T-helper 2 cell treated with Interferon-gamma antibody and Interleukin-4, amounts not matched to agents 5 μg/mL and 100 μg/mL, for 36 hours (primary cell): ENCODE measurements at regions not wholly inside any gene's neighbourhood (a gene's known extent, or its start where the extent isn't known, plus 50 kb on each side); places are given as distances from the start of the nearest gene placed in this dataset.
A peak's percentile ranks its signal among the peaks of the same experiment; 100 is the strongest.

Experiments
- DNase-seq: peaks from one replicate; pipeline ENCODE4 v3.0.0; 2021; ENCODE audit warnings: low spot score
- H3K27ac Mint-ChIP-seq: one replicate; pipeline ENCODE4 v1.8.0; 2021; ENCODE audit warnings: mild to moderate bottlenecking, mixed read lengths
- H3K27me3 Mint-ChIP-seq: one replicate; pipeline ENCODE4 v1.8.0; 2021; ENCODE audit warnings: low read depth, mixed read lengths
- H3K36me3 Mint-ChIP-seq: one replicate; pipeline ENCODE4 v1.8.0; 2021; ENCODE audit warnings: low read depth, mixed read lengths
- H3K4me1 Mint-ChIP-seq: one replicate; pipeline ENCODE4 v1.8.0; 2021; ENCODE audit warnings: low read depth, mixed read lengths
- H3K4me3 Mint-ChIP-seq: one replicate; pipeline ENCODE4 v1.8.0; 2022; ENCODE audit warnings: mild to moderate bottlenecking, moderate library complexity, mixed read lengths
- H3K9me3 Mint-ChIP-seq: one replicate; pipeline ENCODE4 v1.8.0; 2021; ENCODE audit warnings: mixed read lengths

DNA sequence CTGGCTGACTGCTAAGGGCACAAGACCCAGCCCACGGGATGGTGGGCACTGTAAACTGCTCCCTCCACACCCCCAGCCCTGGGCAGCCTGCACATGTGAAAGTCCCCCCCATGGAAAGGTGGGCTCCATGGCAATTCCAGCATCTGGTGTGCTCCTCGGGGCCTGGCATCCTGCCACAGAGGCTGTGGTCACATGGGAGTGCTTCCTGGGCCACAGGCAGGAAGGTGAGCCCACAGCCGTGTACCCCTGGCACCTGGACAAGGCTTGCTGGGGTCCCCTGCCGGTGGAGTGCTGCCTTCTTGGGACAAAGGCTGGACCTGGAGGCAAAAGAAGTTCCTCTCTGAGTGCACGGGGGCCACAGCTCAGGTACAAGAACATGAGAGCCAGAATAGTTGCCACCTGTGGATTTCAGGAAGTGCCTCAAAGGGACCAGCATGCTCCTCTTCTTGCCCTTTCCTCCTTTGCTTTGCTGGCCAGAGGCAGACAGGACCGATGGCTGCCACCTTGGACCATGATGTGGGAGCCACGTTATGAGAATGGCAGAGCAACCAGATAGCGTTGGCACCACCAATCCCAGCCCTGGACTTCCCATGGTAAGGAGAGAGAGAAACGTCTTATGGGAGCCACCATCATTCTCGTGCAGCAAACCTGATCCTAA is 120.2 kb upstream of the MLN start:
- no peak for DNase-seq
- H3K9me3 Mint-ChIP-seq, result no peaks in the 10 kb centered on the region
- H3K27ac Mint-ChIP-seq, result no peak overlapping the region
- peaks cover 2% of the 10 kb centered on the region for H3K27me3 Mint-ChIP-seq
- no peak overlapping the region for H3K4me3 Mint-ChIP-seq
- no peaks in the 10 kb centered on the region for H3K4me1 Mint-ChIP-seq
- H3K36me3 Mint-ChIP-seq, result no peaks in the 10 kb centered on the region

DNA sequence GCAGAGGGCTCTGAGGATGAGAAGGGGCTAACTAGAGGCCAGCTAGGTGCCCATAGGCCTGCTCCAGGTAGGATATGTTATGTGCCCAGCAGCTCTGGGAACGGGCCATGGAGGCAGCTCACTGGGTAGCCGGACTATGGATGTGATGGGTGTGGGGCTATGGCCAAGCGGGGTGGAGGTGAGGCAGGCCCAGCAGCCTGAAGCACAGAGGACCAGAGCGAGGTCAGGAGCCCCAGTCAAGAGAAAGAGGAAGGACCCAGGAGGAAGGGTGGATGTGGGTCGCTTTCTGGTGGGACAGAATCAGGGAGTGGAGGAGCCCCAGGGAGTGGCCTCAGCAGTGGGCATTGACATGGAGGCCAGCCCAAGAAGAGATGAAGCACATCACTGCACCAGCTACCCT is 117.9 kb upstream of the MLN start:
- Mint-ChIP-seq H3K4me1 (no peaks in the 10 kb centered on the region), H3K36me3 (no peaks in the 10 kb centered on the region), H3K27ac (no peak overlapping the region), H3K9me3 (no peaks in the 10 kb centered on the region), H3K27me3 (peaks cover 8% of the 10 kb centered on the region), H3K4me3 (no peak overlapping the region)
- no peak for DNase-seq

GRCh38 chr6:33918175-33918695 is 114.4 kb upstream of the MLN start:
- no peak for DNase-seq
- H3K9me3 Mint-ChIP-seq, result no peaks in the 10 kb centered on the region
- peaks cover 15% of the 10 kb centered on the region for H3K27me3 Mint-ChIP-seq
- H3K27ac Mint-ChIP-seq, result no peak overlapping the region
- no peaks in the 10 kb centered on the region for H3K36me3 Mint-ChIP-seq
- H3K4me1 Mint-ChIP-seq, result peaks cover 16% of the 10 kb centered on the region
- no peak overlapping the region for H3K4me3 Mint-ChIP-seq

GRCh38 chr6:33915134-33915533 is 111.3 kb upstream of the MLN start:
- Mint-ChIP-seq H3K27me3 (peaks cover 13% of the 10 kb centered on the region), H3K27ac (peak overlapping the region; percentile 53), H3K4me3 (peak overlapping the region; percentile 65), H3K9me3 (no peaks in the 10 kb centered on the region), H3K4me1 (peaks cover 16% of the 10 kb centered on the region), H3K36me3 (no peaks in the 10 kb centered on the region)
- DNase-seq, result no peak

DNA sequence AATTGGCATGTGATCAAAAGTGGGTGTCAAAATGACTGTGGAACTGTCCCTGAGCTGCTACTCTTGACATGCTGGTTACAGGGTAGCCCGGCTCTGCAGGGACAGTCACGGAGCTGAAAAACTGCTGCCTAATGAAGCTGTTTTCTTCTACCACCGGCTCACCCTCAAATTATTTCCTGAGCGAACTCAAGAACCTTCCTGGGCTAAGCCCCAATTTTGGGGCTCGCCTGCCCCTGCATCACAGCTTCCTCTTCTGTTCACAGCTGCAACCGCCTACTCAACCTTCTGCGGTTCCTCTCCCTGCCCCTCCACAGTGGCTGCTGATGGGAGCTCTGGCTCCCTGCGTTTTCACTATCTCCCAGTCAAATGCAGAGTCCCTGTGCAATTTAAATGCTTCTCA is 110.8 kb upstream of the MLN start:
- Mint-ChIP-seq H3K4me3 (peak overlapping the region; percentile 65), H3K27me3 (peaks cover 13% of the 10 kb centered on the region), H3K4me1 (peaks cover 16% of the 10 kb centered on the region), H3K9me3 (no peaks in the 10 kb centered on the region), H3K36me3 (no peaks in the 10 kb centered on the region), H3K27ac (peak overlapping the region; percentile 53)
- DNase-seq, result peak; percentile 42

DNA sequence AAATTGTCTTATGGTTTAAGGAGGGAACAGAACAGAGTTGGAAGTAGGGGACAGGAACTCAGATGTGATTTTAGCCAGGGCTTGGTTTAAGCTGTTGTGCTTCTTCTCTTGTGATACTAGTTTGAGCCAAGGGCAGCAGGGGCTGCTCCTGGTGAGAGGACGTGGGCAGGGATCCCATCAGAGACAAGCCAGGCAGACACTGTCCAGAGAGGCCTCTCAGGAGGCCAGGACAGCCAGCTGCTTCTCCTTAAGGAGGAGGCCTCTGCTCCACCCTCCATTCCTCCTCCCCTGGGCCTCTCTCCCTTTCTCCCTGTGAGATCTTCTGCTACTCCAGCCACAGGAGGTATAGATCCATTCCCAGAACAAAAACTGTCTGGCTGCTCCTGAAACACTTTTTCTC is 108.4 kb upstream of the MLN start:
- Mint-ChIP-seq H3K27ac (no peak overlapping the region), H3K9me3 (no peaks in the 10 kb centered on the region), H3K36me3 (no peaks in the 10 kb centered on the region), H3K4me1 (peaks cover 19% of the 10 kb centered on the region), H3K27me3 (peaks cover 10% of the 10 kb centered on the region), H3K4me3 (no peak overlapping the region)
- no peak for DNase-seq

DNA sequence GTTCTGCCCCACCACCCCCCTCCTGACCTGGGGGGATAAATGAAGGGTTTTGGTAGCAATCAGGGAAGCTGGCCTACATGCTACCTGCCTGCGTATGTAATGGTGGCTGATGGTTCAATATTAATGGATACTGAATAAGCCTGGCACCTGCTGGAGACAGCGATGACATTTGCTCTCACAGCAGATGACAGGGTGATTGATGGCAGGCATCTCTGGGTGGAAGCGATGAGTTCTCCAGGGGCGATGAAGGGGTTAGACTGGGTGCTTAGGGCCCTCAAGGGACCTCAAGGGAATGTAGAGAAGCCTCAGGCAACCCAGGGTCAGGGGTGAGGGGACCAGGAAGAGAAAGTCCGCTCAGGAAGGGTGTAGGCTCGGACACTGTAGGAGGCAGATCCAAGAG is 107.7 kb upstream of the MLN start:
- Mint-ChIP-seq H3K27ac (no peak overlapping the region), H3K36me3 (no peaks in the 10 kb centered on the region), H3K4me1 (peaks cover 26% of the 10 kb centered on the region), H3K9me3 (no peaks in the 10 kb centered on the region), H3K4me3 (no peak overlapping the region), H3K27me3 (peaks cover 6% of the 10 kb centered on the region)
- no peak for DNase-seq

GRCh38 chr6:33910594-33910993 is 106.8 kb upstream of the MLN start:
- no peak for DNase-seq
- H3K9me3 Mint-ChIP-seq, result no peaks in the 10 kb centered on the region
- H3K27me3 Mint-ChIP-seq, result peaks cover 2% of the 10 kb centered on the region
- H3K4me1 Mint-ChIP-seq, result peaks cover 35% of the 10 kb centered on the region
- no peak overlapping the region for H3K27ac Mint-ChIP-seq
- H3K4me3 Mint-ChIP-seq, result no peak overlapping the region
- H3K36me3 Mint-ChIP-seq, result no peaks in the 10 kb centered on the region

- H3K4me1 Mint-ChIP-seq, result peaks cover 37% of the 10 kb centered on the region
- DNase-seq, result no peak
- no peak overlapping the region for H3K4me3 Mint-ChIP-seq
- H3K36me3 Mint-ChIP-seq, result no peaks in the 10 kb centered on the region
- H3K9me3 Mint-ChIP-seq, result no peaks in the 10 kb centered on the region
- no peak overlapping the region for H3K27ac Mint-ChIP-seq
- no peaks in the 10 kb centered on the region for H3K27me3 Mint-ChIP-seq
Measured at GRCh38 chr6:33909737-33910136, 105.9 kb upstream of the MLN start.

GRCh38 chr6:33908025-33908424 is 104.2 kb upstream of the MLN start:
- no peak overlapping the region for H3K4me3 Mint-ChIP-seq
- H3K27me3 Mint-ChIP-seq, result no peaks in the 10 kb centered on the region
- DNase-seq, result no peak
- peaks cover 45% of the 10 kb centered on the region for H3K4me1 Mint-ChIP-seq
- H3K9me3 Mint-ChIP-seq, result no peaks in the 10 kb centered on the region
- H3K36me3 Mint-ChIP-seq, result no peaks in the 10 kb centered on the region
- no peak overlapping the region for H3K27ac Mint-ChIP-seq

DNA sequence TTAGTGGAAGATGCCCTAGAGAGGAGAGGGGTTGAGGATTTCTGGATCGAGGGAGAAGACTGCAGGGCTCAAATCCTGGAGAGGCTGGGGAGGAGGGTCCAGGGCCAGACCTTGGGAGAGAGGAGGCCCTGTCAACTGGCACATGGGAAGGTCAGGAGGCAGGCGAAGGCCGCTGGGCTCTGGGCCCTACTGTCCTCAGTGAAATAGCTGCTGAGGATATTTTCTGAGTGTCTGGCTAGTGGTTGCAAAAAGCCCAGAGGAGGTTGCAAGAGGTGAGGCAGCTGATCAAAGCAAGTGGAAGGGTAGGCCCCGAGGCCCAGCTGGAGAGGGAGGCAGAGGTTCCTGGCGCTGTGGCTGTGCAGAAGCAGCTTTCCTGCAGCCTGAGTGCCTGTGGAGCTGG is 103.4 kb upstream of the MLN start:
- Mint-ChIP-seq H3K4me3 (no peak overlapping the region), H3K4me1 (peaks cover 51% of the 10 kb centered on the region), H3K9me3 (no peaks in the 10 kb centered on the region), H3K27me3 (peaks cover 2% of the 10 kb centered on the region), H3K36me3 (no peaks in the 10 kb centered on the region), H3K27ac (peak overlapping the region; percentile 96)
- no peak for DNase-seq

- H3K27me3 Mint-ChIP-seq, result peaks cover 2% of the 10 kb centered on the region
- peaks cover 54% of the 10 kb centered on the region for H3K4me1 Mint-ChIP-seq
- peak overlapping the region; percentile 6 for H3K4me3 Mint-ChIP-seq
- peak overlapping the region; percentile 96 for H3K27ac Mint-ChIP-seq
- H3K36me3 Mint-ChIP-seq, result no peaks in the 10 kb centered on the region
- DNase-seq, result no peak
- no peaks in the 10 kb centered on the region for H3K9me3 Mint-ChIP-seq
Measured at GRCh38 chr6:33906439-33906838, 102.6 kb upstream of the MLN start.

DNA sequence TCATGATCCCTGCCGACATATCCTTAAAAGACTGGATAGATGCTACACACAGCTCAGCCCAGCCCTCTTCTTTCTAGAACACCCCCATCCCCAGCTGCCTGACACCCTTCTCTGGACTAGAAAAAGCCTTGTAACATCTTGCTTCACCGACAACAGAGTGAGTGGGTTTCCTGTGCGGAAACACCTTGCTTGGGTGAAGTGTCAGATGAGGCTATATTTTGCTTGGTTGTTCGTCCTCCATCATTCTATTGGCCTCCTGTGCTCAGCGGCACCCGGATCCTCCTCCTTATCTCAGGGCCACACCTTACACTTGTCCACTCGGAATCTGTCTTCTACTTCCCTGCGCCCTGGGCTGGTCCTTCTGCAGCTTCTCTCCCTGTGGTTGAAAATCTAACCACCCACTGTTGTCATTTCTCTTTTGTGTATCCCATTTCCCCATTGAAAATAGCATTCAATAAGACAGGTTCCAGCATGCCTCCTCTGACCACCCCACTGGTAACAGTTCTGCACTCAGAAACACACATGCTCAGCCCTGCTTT is 101.3 kb upstream of the MLN start:
- Mint-ChIP-seq H3K4me3 (peak overlapping the region; percentile 74), H3K9me3 (no peaks in the 10 kb centered on the region), H3K36me3 (no peaks in the 10 kb centered on the region), H3K27ac (peak overlapping the region; percentile 96), H3K4me1 (peaks cover 58% of the 10 kb centered on the region), H3K27me3 (peaks cover 2% of the 10 kb centered on the region)
- no peak for DNase-seq

DNA sequence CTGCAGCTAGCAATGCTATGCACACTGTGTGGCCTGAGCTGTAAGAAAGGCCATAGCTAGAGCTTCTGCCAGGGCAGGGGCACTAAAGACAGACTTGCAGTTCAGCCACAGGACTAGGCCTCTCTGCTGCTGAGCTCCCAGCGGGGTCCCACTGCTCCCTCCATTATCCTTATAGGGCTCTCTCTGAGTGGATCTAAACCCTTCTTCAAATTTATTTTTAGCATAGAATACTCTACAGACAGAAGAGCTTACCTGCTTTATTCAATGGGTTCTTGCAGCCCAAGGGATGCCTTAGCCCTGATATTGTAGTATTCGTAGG is 100.9 kb upstream of the MLN start:
- Mint-ChIP-seq H3K4me1 (peaks cover 58% of the 10 kb centered on the region), H3K27ac (peak overlapping the region; percentile 96), H3K36me3 (no peaks in the 10 kb centered on the region)

More for the DNA sequence above, 100.9 kb upstream of the MLN start:
- H3K9me3 Mint-ChIP-seq, result no peaks in the 10 kb centered on the region
- no peak for DNase-seq
- peaks cover 2% of the 10 kb centered on the region for H3K27me3 Mint-ChIP-seq
- H3K4me3 Mint-ChIP-seq, result peak overlapping the region; percentile 74
